ENCODE measurements at regions not wholly inside any gene's neighbourhood (a gene's known extent, or its start where the extent isn't known, plus 50 kb on each side); places are given as distances from the start of the nearest gene placed in this dataset.

DNA sequence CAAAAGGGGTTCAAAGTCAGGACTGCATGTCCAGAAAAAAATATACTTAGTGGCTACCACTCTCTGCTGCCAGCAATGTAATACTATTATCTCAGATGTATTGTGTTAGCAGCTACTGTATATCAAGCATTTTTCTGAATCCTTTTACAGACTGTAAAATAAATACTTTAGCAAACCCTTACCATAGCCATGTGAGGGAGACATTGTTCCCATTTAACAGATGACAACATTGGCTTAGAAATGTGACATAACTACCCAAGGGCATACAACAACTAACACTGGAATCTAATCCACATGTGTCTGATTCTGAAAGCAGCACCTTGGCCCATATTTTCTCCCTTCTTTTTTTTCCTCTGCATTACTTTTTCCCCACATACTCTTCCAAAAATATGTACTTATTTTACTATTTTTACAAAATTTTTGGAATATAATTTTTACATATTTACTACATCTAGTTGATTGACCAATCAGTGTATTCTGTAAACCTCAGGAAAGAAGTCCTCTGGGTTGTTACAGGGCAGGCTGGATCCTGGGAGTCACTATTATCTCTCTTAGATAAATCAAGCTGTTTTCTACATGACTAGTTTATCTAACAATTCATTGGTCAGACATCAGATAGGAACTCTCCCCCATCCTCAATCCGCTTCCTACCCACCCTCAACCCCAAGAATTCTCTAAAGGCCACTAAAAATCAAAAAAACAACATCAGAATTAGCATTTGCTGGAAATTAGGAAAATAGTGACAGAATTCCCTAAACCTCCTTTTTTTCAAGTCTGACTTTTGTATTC, 154.1 kb downstream of the BTG1 start:
- no peak for DNase-seq (ENCODE audit: low spot score)
- H3K27ac ChIP-seq, result no peak overlapping the region
- 87% methylated on average over 1 of the region's 1 CpG for WGBS (ENCODE audit: low lambda C conversion rate, missing lambda C conversion rate)

DNA sequence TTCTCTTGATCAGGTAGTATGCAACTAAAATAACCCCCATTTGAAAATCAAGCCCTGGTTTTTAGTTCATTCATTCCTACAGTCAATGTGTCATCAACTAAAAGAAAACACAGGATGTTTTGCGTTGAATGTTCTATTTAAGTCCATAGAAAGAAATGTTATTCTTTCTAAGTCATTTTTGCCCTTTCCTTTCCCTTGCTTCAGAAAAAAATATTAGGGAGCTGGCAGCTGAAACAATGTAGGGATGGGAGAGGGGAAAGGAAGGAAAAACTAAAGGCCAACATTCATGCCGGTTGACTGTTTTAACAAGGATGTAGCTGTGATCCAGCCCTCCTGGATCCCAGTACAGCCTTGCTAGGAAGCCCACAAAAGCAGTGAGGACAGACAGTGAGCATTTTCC, 155.1 kb downstream of the BTG1 start:
- Histone ChIP-seq H3K27me3 (no peaks in the 10 kb centered on the region), H3K9me3 (ENCODE audit: low read depth) (no peaks in the 10 kb centered on the region), H3K79me2 (no peaks in the 10 kb centered on the region), H3K4me3 (no peak overlapping the region), H3K27ac (no peak overlapping the region), H2AFZ (no peak overlapping the region), H3K9me2 (replicated peaks; ENCODE audit: insufficient read depth) (no peaks in the 10 kb centered on the region), H4K20me1 (ENCODE audit: insufficient read depth, poor library complexity, severe bottlenecking) (no peaks in the 10 kb centered on the region), H3K4me1 (ENCODE audit: insufficient read depth) (no peaks in the 10 kb centered on the region), H3K4me2 (no peak overlapping the region), H3K36me3 (replicated peaks; ENCODE audit: insufficient read depth, low read depth) (no peaks in the 10 kb centered on the region)
- TF ChIP-seq EZH2 (IDR thresholded peaks at IDR 0.05; ENCODE audit: borderline replicate concordance) (no peak), EZH2phosphoT487 (IDR thresholded peaks at IDR 0.05; ENCODE audit: low read depth, severe bottlenecking, unreplicated experiment) (no peak)
- TF ChIP-seq, protein P1, sequence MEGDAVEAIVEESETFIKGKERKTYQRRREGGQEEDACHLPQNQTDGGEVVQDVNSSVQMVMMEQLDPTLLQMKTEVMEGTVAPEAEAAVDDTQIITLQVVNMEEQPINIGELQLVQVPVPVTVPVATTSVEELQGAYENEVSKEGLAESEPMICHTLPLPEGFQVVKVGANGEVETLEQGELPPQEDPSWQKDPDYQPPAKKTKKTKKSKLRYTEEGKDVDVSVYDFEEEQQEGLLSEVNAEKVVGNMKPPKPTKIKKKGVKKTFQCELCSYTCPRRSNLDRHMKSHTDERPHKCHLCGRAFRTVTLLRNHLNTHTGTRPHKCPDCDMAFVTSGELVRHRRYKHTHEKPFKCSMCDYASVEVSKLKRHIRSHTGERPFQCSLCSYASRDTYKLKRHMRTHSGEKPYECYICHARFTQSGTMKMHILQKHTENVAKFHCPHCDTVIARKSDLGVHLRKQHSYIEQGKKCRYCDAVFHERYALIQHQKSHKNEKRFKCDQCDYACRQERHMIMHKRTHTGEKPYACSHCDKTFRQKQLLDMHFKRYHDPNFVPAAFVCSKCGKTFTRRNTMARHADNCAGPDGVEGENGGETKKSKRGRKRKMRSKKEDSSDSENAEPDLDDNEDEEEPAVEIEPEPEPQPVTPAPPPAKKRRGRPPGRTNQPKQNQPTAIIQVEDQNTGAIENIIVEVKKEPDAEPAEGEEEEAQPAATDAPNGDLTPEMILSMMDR (IDR thresholded peaks at IDR 0.05; ENCODE audit: poor library complexity), result no peak
- DNase-seq (ENCODE audit: low spot score), result no peak
- 63% methylated on average over 2 of the region's 2 CpGs for WGBS (ENCODE audit: low lambda C conversion rate, missing lambda C conversion rate)

More for the DNA sequence above, 154.1 kb downstream of the BTG1 start:
- TF ChIP-seq EZH2 (IDR thresholded peaks at IDR 0.05; ENCODE audit: borderline replicate concordance) (no peak), EZH2phosphoT487 (IDR thresholded peaks at IDR 0.05; ENCODE audit: low read depth, severe bottlenecking, unreplicated experiment) (no peak)
- TF ChIP-seq, protein P1 (IDR thresholded peaks at IDR 0.05; ENCODE audit: poor library complexity), result no peak
- H3K27me3 ChIP-seq, result no peaks in the 10 kb centered on the region
- no peaks in the 10 kb centered on the region for H3K4me1 ChIP-seq (ENCODE audit: insufficient read depth)
- no peak overlapping the region for H3K4me3 ChIP-seq
- H3K79me2 ChIP-seq, result no peaks in the 10 kb centered on the region
- H3K9me2 ChIP-seq (replicated peaks; ENCODE audit: insufficient read depth), result no peaks in the 10 kb centered on the region
- H3K9me3 ChIP-seq (ENCODE audit: low read depth), result no peaks in the 10 kb centered on the region
- H3K4me2 ChIP-seq, result no peak overlapping the region
- no peaks in the 10 kb centered on the region for H3K36me3 ChIP-seq (replicated peaks; ENCODE audit: insufficient read depth, low read depth)
- no peak overlapping the region for H2AFZ ChIP-seq
- H4K20me1 ChIP-seq (ENCODE audit: insufficient read depth, poor library complexity, severe bottlenecking), result no peaks in the 10 kb centered on the region

DNA sequence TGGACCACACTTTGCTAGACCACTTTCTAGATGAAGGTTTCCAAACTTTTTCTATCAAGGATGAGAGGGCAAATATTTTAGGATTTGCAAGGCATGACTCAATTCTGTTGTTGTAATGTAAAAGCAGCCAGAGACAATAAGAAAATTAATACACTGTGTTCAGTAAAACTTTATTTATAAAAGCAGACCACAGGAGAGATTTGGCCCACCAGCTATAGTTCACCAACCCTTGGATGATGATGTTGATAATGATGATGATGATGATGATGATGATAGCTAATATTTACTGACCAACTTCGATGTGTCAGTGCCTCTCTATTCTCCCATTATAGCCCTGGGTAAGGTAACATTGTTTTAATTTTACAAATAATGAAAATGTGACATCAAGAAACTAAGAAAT, 156.5 kb downstream of the BTG1 start:
- Histone ChIP-seq H4K20me1 (ENCODE audit: insufficient read depth, poor library complexity, severe bottlenecking) (no peaks in the 10 kb centered on the region), H3K36me3 (replicated peaks; ENCODE audit: insufficient read depth, low read depth) (no peaks in the 10 kb centered on the region), H3K9me3 (ENCODE audit: low read depth) (no peaks in the 10 kb centered on the region), H3K27ac (no peak overlapping the region), H3K4me1 (ENCODE audit: insufficient read depth) (no peaks in the 10 kb centered on the region), H3K9me2 (replicated peaks; ENCODE audit: insufficient read depth) (no peaks in the 10 kb centered on the region), H3K4me2 (no peak overlapping the region), H2AFZ (no peak overlapping the region), H3K79me2 (no peaks in the 10 kb centered on the region), H3K27me3 (no peaks in the 10 kb centered on the region), H3K4me3 (no peak overlapping the region)
- WGBS (ENCODE audit: low lambda C conversion rate, missing lambda C conversion rate), result 100% methylated on average over 1 of the region's 1 CpG
- DNase-seq (ENCODE audit: low spot score), result no peak
- TF ChIP-seq, protein P1 (IDR thresholded peaks at IDR 0.05; ENCODE audit: poor library complexity), result no peak
- no peak for TF ChIP-seq EZH2 (IDR thresholded peaks at IDR 0.05; ENCODE audit: borderline replicate concordance)

All from hepatocyte (in vitro differentiated cells).